ENCODE measurements at regions not wholly inside any gene's neighbourhood (a gene's known extent, or its start where the extent isn't known, plus 50 kb on each side); places are given as distances from the start of the nearest gene placed in this dataset.

- TF ChIP-seq ARID5B (CRISPR knock-in tag; IDR thresholded peaks at IDR 0.05) (peak; percentile 52; the same call in 1 of the 2 replicates), EP300 (IDR thresholded peaks at IDR 0.05; ENCODE audit: low read depth in 2 of 2, low read length in 2 of 2) (no peak), EP300 (CRISPR knock-in tag; IDR thresholded peaks at IDR 0.05; ENCODE audit: borderline replicate concordance) (no peak), ZNF30 (CRISPR knock-in tag; IDR thresholded peaks at IDR 0.05) (no peak), WIZ (CRISPR knock-in tag; IDR thresholded peaks at IDR 0.05) (0 out of 2 replicates have a peak, but pooled peaks have one; percentile 55), XRCC5 (optimal IDR thresholded peaks at IDR 0.05; ENCODE audit: low read length) (peak; percentile 48), CBX5 (CRISPR knock-in tag; IDR thresholded peaks at IDR 0.05; ENCODE audit: borderline replicate concordance) (peak; percentile 67; the same call in 1 of the 2 replicates), TOE1 (CRISPR knock-in tag; IDR thresholded peaks at IDR 0.05) (no peak), KDM5A (IDR thresholded peaks at IDR 0.05; ENCODE audit: borderline replicate concordance, low read length) (no peak; the same call in 1 of the 2 replicates)
- TF ChIP-seq, protein P1, sequence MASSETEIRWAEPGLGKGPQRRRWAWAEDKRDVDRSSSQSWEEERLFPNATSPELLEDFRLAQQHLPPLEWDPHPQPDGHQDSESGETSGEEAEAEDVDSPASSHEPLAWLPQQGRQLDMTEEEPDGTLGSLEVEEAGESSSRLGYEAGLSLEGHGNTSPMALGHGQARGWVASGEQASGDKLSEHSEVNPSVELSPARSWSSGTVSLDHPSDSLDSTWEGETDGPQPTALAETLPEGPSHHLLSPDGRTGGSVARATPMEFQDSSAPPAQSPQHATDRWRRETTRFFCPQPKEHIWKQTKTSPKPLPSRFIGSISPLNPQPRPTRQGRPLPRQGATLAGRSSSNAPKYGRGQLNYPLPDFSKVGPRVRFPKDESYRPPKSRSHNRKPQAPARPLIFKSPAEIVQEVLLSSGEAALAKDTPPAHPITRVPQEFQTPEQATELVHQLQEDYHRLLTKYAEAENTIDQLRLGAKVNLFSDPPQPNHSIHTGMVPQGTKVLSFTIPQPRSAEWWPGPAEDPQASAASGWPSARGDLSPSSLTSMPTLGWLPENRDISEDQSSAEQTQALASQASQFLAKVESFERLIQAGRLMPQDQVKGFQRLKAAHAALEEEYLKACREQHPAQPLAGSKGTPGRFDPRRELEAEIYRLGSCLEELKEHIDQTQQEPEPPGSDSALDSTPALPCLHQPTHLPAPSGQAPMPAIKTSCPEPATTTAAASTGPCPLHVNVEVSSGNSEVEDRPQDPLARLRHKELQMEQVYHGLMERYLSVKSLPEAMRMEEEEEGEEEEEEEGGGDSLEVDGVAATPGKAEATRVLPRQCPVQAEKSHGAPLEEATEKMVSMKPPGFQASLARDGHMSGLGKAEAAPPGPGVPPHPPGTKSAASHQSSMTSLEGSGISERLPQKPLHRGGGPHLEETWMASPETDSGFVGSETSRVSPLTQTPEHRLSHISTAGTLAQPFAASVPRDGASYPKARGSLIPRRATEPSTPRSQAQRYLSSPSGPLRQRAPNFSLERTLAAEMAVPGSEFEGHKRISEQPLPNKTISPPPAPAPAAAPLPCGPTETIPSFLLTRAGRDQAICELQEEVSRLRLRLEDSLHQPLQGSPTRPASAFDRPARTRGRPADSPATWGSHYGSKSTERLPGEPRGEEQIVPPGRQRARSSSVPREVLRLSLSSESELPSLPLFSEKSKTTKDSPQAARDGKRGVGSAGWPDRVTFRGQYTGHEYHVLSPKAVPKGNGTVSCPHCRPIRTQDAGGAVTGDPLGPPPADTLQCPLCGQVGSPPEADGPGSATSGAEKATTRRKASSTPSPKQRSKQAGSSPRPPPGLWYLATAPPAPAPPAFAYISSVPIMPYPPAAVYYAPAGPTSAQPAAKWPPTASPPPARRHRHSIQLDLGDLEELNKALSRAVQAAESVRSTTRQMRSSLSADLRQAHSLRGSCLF (CRISPR knock-in tag; IDR thresholded peaks at IDR 0.05; ENCODE audit: borderline replicate concordance), result no peak
- TF ChIP-seq, protein P2, sequence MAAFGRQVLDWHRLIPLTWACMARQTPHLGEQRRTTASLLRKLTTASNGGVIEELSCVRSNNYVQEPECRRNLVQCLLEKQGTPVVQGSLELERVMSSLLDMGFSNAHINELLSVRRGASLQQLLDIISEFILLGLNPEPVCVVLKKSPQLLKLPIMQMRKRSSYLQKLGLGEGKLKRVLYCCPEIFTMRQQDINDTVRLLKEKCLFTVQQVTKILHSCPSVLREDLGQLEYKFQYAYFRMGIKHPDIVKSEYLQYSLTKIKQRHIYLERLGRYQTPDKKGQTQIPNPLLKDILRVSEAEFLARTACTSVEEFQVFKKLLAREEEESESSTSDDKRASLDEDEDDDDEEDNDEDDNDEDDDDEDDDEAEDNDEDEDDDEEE (CRISPR knock-in tag; IDR thresholded peaks at IDR 0.05), result peak; percentile 57; the same call in 1 of the 2 replicates
- TF ChIP-seq, protein P3, sequence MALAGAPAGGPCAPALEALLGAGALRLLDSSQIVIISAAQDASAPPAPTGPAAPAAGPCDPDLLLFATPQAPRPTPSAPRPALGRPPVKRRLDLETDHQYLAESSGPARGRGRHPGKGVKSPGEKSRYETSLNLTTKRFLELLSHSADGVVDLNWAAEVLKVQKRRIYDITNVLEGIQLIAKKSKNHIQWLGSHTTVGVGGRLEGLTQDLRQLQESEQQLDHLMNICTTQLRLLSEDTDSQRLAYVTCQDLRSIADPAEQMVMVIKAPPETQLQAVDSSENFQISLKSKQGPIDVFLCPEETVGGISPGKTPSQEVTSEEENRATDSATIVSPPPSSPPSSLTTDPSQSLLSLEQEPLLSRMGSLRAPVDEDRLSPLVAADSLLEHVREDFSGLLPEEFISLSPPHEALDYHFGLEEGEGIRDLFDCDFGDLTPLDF (CRISPR knock-in tag; IDR thresholded peaks at IDR 0.05), result peak; percentile 76
Measured at GRCh38 chr5:1633605-1634336, 110.0 kb upstream of the LPCAT1 start (continued).

Data from HepG2 (cell line).